OCI-LY7 (cell line): ENCODE measurements at regions not wholly inside any gene's neighbourhood (a gene's known extent, or its start where the extent isn't known, plus 50 kb on each side); places are given as distances from the start of the nearest gene placed in this dataset.

Experiments used
- BruUV-seq: library from RNA; stranded (reverse); fragments of 400-500 nt; replicated peaks from 2 replicates; lab custom pipeline; 2021; lab: Mats Ljungman, UMichigan
- CTCF ChIA-PET: fragments of 300-600 bp; sonication (Branson Sonifier 250); formaldehyde crosslinking; loops from one replicate; lab custom pipeline; 2022; ENCODE audit warnings: antibody characterized with exemption; ENCODE audit not compliant: unreplicated experiment; lab: Charles Lee
- POLR2A ChIA-PET: fragments of 300-600 bp; sonication (Branson Sonifier 250); formaldehyde crosslinking; loops from one replicate; lab custom pipeline; 2022; ENCODE audit warnings: antibody characterized with exemption; lab: Charles Lee
- DNase-seq: peaks from one replicate; pipeline ENCODE4 v3.0.0-alpha.2; 2015; ENCODE audit warnings: low spot score
- H2AFZ ChIP-seq: fragments of 200-600 bp; sonication (generic), shearing (Covaris generic); 2 replicates; pipeline ENCODE4 v1.6.1; 2014; ENCODE audit warnings: mild to moderate bottlenecking, antibody characterized with exemption, low read length, moderate library complexity
- H3K27ac ChIP-seq: fragments of 200-600 bp; sonication (generic); 2 replicates; pipeline ENCODE4 v1.5.1; 2014; ENCODE audit warnings: mixed run types, low read depth, mild to moderate bottlenecking, moderate library complexity, low read length, inconsistent platforms; ENCODE audit not compliant: poor library complexity, severe bottlenecking
- H3K36me3 ChIP-seq: fragments of 200-600 bp; sonication (generic); 2 replicates; pipeline ENCODE4 v1.6.1; 2014; ENCODE audit warnings: mild to moderate bottlenecking, antibody characterized with exemption, low read length, moderate library complexity, mixed read lengths; ENCODE audit not compliant: insufficient read depth
- H3K4me1 ChIP-seq: fragments of 200-600 bp; sonication (generic); 2 replicates; pipeline ENCODE4 v1.5.1; 2014; ENCODE audit warnings: mild to moderate bottlenecking, low read length; ENCODE audit not compliant: insufficient read depth, poor library complexity, severe bottlenecking
- H3K4me2 ChIP-seq: fragments of 200-600 bp; sonication (generic); 2 replicates; pipeline ENCODE4 v1.6.1; 2014; ENCODE audit warnings: mild to moderate bottlenecking, low read length
- H3K4me3 ChIP-seq: fragments of 200-600 bp; sonication (generic); 2 replicates; pipeline ENCODE4 v1.5.1; 2014; ENCODE audit warnings: mild to moderate bottlenecking, low read depth, low read length; ENCODE audit not compliant: poor library complexity, severe bottlenecking
- H3K79me2 ChIP-seq: fragments of 200-600 bp; sonication (generic); 2 replicates; pipeline ENCODE4 v1.6.1; 2016; ENCODE audit warnings: low read depth, mild to moderate bottlenecking, low read length, moderate library complexity, mixed read lengths; ENCODE audit not compliant: insufficient read depth
- H3K9me2 ChIP-seq: fragments of 200-600 bp; sonication (generic); 2 replicates; pipeline ENCODE4 v1.6.1; 2016; ENCODE audit warnings: mild to moderate bottlenecking, low read length, mixed read lengths; ENCODE audit not compliant: insufficient read depth
- H3K9me3 ChIP-seq: fragments of 200-600 bp; sonication (generic); 2 replicates; pipeline ENCODE4 v1.6.1; 2014; ENCODE audit warnings: mild to moderate bottlenecking, mixed run types, low read length, mixed read lengths
- H4K20me1 ChIP-seq: fragments of 200-600 bp; sonication (generic); 2 replicates; pipeline ENCODE4 v1.6.1; 2014; ENCODE audit warnings: mild to moderate bottlenecking, antibody characterized with exemption, low read length, moderate library complexity, mixed read lengths; ENCODE audit not compliant: insufficient read depth
- EZH2phosphoT487 ChIP-seq: fragments of 200-600 bp; sonication (generic); IDR thresholded peaks from 2 replicates; pipeline ENCODE4 v1.6.1; 2018; ENCODE audit warnings: low read depth, borderline replicate concordance, mild to moderate bottlenecking, mixed run types, antibody characterized with exemption, low read length, moderate library complexity, mixed read lengths
- intact Hi-C: fragments of 100-400 bp; cut with micrococcal nuclease; formaldehyde crosslinking; loops from one replicate; pipeline ENCODE4 v1.10.0; 2022; ENCODE audit not compliant: unreplicated experiment
- TF ChIP-seq, protein P1 (sequence below): fragments of 200-600 bp; sonication (generic); conservative IDR thresholded peaks from 2 replicates; pipeline ENCODE4 v1.5.1; 2014; ENCODE audit warnings: mild to moderate bottlenecking, antibody characterized with exemption, low read length, moderate library complexity, mixed read lengths

DNA sequence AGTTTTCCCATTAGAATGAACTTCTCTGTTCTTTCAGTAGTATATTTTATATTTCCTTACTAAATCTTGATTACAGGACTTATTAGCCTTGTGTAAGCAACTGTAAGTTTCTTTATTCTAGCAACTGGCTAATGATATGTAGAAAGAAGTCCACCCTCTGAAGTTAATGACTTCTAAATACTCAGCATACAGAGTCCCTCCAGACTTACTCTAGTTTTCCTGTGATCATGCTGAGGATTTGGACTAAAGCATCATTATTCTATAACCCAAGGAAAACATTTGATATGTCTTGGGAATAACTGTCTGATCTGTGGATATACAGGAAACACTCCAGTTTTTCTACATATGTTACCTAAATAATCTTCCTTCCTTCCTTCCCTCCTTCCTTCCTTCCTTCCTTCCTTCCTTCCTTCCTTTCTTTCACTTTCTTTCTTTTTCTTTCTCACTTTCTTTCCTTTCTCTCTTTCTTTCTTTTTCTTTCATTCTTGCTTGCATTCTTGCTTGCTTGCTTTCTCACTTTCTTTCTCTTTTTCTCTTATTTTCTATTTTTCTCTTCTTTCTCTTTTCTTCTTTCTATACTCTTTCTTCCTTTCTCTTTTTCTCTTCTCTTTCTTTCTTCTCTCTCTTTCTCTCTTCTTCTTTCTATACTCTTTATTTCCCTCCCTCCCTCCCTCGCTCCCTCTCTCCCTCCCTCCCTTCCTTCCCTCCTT, 297.6 kb upstream of the MTPN start:
- no peak overlapping the region for H3K4me3 ChIP-seq
- intact Hi-C loops: no loop called here
- POLR2A ChIA-PET: interaction anchor here (0.6 kb wide), 1 partner anchor 1861 kb away, joined by 4 read pairs; no protein-coding TSS in a partner anchor
- H3K4me1 ChIP-seq: no peaks in the 10 kb centered on the region
- no peaks in the 10 kb centered on the region for H3K36me3 ChIP-seq
- TF ChIP-seq, protein P1, sequence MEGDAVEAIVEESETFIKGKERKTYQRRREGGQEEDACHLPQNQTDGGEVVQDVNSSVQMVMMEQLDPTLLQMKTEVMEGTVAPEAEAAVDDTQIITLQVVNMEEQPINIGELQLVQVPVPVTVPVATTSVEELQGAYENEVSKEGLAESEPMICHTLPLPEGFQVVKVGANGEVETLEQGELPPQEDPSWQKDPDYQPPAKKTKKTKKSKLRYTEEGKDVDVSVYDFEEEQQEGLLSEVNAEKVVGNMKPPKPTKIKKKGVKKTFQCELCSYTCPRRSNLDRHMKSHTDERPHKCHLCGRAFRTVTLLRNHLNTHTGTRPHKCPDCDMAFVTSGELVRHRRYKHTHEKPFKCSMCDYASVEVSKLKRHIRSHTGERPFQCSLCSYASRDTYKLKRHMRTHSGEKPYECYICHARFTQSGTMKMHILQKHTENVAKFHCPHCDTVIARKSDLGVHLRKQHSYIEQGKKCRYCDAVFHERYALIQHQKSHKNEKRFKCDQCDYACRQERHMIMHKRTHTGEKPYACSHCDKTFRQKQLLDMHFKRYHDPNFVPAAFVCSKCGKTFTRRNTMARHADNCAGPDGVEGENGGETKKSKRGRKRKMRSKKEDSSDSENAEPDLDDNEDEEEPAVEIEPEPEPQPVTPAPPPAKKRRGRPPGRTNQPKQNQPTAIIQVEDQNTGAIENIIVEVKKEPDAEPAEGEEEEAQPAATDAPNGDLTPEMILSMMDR: no peak
- TF ChIP-seq EZH2phosphoT487: no peak
- BruUV-seq: no TSS peak
- no peaks in the 10 kb centered on the region for H3K79me2 ChIP-seq
- no peaks in the 10 kb centered on the region for H3K9me2 ChIP-seq
- 0 out of 2 replicates have a peak, but pooled peaks cover under 1% of the 10 kb centered on the region for H3K9me3 ChIP-seq
- H3K4me2 ChIP-seq: no peak overlapping the region
- CTCF ChIA-PET: no interaction called here
- no peak overlapping the region for H2AFZ ChIP-seq
- H3K27ac ChIP-seq: no peak overlapping the region
- DNase-seq: no peak
- no peaks in the 10 kb centered on the region for H4K20me1 ChIP-seq

- H3K4me2 ChIP-seq: no peak overlapping the region
- H2AFZ ChIP-seq: no peak overlapping the region
- H4K20me1 ChIP-seq: no peaks in the 10 kb centered on the region
- H3K4me3 ChIP-seq: no peak overlapping the region
- CTCF ChIA-PET: no interaction called here
- H3K9me2 ChIP-seq: no peaks in the 10 kb centered on the region
- no peaks in the 10 kb centered on the region for H3K4me1 ChIP-seq
- POLR2A ChIA-PET: no interaction called here
- no TSS peak for BruUV-seq
- no peak for TF ChIP-seq EZH2phosphoT487
- intact Hi-C loops: no loop called here
- no peak for DNase-seq
- H3K36me3 ChIP-seq: no peaks in the 10 kb centered on the region; the same call in 1 of the 2 replicates
- H3K27ac ChIP-seq: no peak overlapping the region
- H3K9me3 ChIP-seq: peaks cover 13% of the 10 kb centered on the region; the same call in 1 of the 2 replicates
- H3K79me2 ChIP-seq: no peaks in the 10 kb centered on the region
Observed at GRCh38 chr7:136272934-136273333, 295.8 kb upstream of the MTPN start.

DNA sequence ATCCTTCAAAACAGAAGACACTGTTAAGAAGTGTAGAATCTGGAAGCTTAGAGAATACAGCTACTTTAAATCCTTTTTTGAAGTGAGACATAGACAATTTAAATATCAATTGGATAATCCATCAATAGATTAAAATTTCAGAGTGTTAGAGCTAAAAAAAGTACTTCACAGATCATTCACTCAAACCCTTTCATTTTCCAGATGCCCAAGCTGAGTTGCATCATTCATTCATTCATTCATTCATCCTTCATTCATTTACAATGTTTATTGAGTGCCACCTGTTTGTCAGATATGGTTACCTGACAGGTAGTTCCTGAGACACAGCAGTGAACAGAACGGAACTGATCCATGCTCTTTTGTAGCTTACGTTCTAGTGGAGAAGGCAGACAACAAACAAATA, 290.7 kb upstream of the MTPN start:
- no peak overlapping the region for H2AFZ ChIP-seq
- no TSS peak for BruUV-seq
- ChIA-PET CTCF (no interaction called here), POLR2A (no interaction called here)
- H3K4me3 ChIP-seq: no peak overlapping the region
- H3K9me3 ChIP-seq: peaks cover 45% of the 10 kb centered on the region
- no peak overlapping the region for H3K4me2 ChIP-seq
- intact Hi-C loops: no loop called here
- H3K4me1 ChIP-seq: no peaks in the 10 kb centered on the region
- no peaks in the 10 kb centered on the region for H3K79me2 ChIP-seq
- TF ChIP-seq, protein P1: no peak
- no peak for TF ChIP-seq EZH2phosphoT487
- no peak overlapping the region for H3K27ac ChIP-seq
- H4K20me1 ChIP-seq: no peaks in the 10 kb centered on the region
- no peaks in the 10 kb centered on the region for H3K9me2 ChIP-seq
- DNase-seq: no peak
- H3K36me3 ChIP-seq: peaks cover 4% of the 10 kb centered on the region
